Umbilical cord (tissue), 1 donor: ENCODE measurements at regions not wholly inside any gene's neighbourhood (a gene's known extent, or its start where the extent isn't known, plus 50 kb on each side); places are given as distances from the start of the nearest gene placed in this dataset.
A peak's percentile ranks its signal among the peaks of the same experiment; 100 is the strongest.
"Not testable (repeated sequence)": the region's sequence is repeated elsewhere in the genome, so short reads cannot be mapped to it uniquely, and the experiment has no call there.

ENCODE experiments used
- DNase-seq: peaks from one replicate; pipeline ENCODE4 v3.0.0-alpha.2; 2015; ENCODE audit warnings: low spot score

DNA sequence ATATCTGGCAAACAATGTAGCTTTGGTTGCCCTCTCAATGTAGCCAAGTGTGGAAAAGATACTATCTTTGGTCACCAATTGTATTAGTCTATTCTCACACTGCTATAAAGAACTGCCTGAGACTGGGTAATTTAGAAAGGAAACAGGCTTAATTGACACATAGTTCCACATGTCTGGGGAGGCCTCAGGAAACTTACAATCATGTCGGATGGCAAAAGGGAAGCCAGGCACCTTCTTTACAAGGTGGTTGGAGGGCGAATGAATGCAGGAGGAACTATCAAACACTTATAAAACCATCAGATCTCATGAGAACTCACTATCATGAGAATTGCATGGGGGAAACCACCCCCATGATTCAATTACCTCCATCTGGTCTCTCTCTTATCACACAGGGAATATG, 133.1 kb upstream of the TBCA start:
- no peak for DNase-seq

DNA sequence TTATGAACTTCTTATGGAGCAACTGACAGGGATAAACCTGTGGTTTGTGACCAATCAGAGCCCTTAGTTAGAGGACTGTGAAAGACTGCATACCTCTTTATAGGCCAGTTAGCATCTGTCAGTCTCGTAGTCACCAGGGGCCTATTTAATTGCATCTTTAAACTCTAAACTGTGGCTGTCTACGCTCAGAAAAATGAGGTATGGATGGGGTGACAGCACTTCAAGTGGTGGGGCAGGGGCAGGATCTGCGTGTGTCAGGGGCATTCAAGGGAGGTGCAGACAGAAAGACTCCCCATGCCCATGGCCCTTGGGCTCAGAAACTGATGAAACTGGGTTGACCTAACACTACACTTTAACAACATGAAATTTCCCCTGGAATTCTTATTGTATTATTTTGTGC, 132.6 kb upstream of the TBCA start:
- no peak for DNase-seq

DNA sequence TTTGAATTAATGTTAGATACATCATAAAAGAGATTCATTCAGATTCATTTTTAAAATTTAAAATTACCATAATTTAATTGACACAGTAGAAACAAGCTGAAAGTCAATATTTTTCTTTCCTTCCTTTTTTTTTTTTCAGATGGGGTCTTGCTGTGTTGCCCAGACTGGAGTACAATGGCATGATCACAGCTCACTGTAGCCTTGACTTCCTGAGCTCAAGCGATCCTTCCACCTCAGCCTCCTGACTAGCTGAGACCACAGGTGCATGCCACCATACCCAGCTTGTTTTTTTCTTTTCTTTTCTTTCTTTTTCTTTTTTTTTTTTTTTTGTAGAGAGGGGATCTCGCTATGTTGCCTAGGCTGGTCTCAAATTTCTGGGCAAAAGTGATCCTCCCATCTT, 131.6 kb upstream of the TBCA start:
- DNase-seq = no peak

DNA sequence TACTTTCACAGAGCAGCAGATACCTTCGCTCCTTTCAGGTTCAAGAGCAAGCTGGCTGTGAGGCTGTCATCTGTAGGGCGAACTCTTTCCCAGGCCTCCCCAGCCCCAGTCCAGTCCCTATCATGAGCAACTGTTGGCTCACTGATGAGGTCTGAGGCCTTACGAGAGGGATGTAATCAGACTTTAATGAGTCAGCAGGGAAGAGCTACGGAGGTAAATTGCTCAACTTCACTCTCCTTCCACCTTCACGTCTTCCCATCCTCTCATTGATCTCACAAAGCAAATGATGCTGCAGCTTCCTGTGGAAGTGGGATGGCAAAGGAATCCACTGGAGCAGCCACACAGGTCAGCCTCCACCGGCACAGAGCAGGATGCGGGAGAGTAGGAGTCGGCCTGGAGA, 130.7 kb upstream of the TBCA start:
- DNase-seq = no peak

DNA sequence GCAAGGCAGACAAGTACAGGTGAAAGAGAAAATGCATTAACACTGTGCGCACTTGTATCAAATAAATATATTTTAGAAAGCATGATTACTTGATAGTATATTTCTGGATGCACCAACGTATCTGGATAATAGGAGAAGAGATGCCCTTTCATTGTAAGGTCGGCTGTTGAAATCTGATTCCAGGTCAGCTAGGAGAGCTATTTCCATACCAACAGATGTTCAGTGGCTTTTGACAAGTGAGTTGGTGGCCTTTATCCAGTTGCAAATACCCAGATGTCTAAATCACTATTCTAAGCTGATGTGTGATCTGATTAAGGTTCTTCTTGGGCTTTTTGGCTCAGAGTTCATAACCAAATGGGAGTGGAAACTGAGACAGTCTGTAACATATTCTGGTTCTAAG, 128.2 kb upstream of the TBCA start:
- DNase-seq = no peak

DNA sequence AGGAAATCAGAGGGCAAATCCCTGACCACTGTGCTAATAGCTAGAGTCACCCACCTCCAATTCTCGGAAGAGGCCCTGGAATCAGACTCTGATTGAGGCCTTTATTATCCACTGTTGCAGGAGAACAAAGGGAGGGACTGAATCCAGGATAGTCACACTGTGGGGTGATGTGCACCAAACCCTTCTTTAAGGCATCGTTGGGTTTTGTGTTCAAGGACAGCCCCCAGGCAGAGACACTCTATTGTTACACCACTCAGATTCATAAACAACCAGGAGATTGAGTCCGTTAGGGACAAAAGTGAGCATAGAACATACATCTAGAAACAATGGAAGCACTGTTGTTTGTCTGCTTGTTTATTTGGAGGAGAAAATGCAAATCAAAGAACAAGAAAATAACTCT, 124.6 kb upstream of the TBCA start:
- DNase-seq = no peak

DNA sequence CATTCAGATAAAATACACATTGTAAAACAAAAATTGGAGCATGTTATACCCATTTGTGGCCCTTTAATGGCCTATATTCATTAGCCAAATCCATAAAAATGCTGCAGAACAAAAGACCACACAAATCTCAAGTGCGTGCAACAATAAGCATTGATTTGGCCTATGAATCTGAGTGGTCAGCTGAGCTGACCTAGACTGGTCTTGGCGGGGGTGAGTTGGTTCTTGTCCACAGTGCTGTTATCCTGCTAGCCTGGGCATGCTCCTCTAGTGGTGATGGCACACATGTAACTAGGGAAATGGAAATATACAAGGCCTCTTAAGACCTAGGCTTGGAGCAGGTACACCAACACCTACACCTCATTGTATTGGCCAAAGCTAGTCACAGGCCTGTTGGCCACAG, 122.2 kb upstream of the TBCA start:
- DNase-seq = no peak

DNA sequence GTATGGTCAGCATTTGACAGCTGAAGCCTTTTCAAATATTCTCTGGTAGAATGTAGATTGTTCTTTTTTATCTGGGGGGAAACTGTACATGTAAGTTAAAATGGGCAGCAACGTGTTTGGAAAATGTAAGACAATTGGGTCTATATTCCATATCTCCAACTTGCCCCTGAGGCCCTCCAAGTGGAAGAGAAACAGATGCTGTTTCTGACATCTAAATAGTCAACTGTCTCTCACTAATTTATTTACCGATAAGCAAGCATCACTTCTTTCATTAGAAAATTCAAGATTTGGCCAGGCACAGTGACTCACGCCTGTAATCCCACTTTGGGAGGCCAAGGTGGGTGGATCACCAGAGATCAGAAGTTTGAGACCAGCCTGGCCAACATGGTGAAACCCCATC, 120.2 kb upstream of the TBCA start:
- no peak for DNase-seq

DNA sequence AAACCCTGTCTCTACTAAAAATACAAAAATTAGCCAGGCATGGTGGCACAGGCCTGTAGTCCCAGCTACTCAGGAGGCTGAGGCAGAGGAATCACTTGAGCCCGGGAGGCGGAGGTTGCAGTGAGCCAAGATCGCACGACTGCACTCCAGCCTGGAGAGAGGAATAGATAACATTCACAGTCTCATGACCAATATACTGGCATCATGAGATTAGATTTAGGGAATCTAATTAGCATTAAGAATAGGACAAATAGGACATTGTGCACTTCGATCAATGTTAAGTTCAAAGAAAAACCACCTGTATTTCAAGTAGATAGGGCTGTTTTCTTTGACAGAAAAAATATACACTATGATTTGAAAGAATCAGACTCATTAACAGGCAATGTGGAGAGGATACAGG, 118.0 kb upstream of the TBCA start:
- DNase-seq = not testable (repeated sequence)

DNA sequence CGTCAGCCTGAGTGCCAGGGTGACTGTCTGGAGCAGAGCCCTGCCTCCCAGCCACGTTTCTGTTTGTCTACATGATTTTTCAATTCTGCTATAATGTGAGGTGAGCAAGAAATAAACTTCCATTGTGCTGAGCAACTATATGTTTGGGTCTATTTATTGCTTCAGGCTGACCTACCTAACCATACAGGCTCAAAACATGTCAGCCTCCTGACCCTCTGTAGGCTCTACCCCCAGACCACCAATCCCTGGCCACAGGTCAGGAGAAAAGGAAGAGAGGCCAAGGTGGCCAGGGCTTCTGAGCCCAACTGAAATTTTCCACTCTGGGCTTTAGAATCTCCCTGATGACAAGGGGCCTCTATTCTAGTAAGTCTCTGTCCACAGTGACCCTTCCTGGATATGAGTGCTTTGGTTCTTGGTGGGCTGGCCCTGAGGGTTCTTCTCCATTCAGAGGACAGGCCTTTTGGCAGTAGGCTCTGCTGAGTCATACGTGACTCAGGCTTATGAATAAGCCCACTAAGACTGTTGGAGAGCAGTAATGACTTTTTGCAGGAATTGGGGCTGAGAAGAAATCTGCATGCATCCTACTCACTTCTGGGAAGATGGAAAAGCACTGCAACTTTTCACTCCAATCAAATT, 117.2 kb upstream of the TBCA start:
- DNase-seq = peak; percentile 91

DNA sequence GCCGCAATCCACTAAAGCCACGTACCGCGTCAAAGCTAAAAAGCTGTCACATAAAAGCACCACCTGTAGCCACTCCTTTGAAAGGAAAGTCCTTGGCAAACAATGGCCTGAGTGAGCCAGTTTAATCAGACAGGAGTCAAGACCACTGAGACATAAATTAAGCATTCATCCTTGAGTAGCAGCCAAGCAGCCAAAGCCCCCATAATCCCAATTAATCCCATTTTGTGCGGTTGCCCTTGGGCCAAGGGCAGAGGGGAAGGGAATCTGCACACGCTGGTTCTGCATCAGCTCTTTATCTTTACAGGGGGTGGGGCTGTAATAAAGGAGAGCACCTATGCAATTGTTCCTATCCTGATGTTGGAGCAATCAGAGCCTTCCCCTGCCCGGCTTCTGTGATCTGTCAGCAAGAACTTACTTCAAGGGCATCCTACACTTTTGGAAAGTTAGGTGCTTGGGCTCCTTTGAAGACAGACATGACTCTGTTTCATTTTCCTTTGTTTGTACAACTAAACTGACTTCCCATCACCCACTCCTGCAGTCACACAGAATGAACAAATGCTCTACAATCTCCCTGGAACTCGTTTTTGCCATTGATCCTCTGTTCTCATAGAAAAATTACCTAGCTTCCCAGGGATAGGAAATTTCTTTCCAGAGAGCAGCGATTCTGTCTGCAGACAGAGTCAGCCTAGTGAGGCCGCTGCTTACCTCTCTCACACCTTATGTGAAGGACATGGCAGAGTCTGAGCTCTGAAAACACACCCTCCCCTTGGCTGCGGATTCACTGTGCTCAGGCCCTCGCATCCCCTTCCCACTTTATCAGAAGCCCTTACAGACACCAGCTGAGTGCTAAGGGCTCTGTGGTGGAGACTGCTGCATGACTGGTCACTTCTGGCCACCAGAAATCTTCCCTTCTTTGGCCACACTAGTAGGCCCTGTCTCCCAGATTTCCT, 116.2 kb upstream of the TBCA start:
- no peak for DNase-seq

DNA sequence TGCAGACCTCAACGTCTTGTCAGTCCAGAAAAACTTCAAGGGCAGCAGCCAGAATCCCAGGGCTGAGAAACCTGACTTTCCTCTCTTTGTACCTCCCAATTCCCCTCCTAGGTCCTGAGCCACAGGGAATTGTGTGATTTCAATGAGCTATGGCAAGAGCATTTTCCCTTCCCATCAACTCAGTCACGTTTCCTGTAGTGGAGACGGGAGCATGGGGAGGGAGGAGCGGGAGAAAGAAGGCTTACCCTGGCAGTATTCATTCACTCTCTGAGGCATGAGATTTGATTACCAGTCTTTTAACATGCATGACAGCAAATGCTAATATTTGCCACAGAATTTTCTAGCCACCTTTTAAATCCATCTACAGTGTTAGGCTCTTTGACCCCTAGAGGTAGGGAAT, 109.4 kb upstream of the TBCA start:
- no peak for DNase-seq

DNA sequence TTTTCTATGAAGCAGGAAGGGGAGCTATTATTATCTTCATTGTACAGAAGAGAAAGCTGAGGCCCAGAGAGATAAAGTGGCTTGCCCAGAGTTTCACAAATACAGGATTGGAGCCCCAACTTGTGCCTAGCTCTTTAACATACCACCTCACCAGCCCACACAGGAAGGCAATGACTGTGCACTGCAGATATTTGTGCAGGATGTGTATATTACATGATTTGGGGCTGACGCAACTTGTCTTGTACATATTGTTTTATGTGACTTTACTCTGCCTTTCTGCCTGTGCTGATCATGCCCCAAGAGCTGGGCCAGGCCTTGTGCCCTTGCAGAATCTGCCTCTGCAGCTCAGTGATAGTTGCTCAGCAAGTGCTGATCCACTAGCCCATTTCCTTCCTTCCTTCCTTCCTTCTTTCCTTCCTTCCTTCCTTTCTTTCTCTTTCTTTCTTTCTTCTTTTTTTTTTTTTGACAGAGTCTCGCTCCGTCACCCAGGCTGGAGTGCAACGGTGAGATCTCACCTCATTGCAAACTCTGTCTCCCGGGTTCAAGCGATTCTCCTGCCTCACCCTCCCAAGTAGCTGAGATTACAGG, 106.6 kb upstream of the TBCA start:
- DNase-seq = no peak

DNA sequence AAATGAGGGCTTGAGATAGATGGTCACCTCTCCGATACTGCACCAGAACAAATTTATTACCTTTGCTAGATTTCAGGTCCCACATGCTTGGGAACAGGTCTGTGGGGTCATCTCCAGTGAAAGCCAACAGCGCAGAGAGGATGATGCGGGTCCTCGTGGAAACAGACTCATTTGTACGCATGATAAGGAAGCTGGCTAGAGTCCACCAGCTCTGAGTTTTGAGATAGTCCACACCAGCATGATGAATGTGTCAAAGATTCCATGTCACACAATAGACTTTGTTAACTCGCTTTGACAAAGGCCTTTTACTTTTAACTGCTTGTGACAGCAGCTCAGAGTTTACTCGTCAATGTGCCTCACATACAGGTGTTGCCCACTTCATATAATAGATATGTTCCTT, 105.4 kb upstream of the TBCA start:
- DNase-seq = no peak

DNA sequence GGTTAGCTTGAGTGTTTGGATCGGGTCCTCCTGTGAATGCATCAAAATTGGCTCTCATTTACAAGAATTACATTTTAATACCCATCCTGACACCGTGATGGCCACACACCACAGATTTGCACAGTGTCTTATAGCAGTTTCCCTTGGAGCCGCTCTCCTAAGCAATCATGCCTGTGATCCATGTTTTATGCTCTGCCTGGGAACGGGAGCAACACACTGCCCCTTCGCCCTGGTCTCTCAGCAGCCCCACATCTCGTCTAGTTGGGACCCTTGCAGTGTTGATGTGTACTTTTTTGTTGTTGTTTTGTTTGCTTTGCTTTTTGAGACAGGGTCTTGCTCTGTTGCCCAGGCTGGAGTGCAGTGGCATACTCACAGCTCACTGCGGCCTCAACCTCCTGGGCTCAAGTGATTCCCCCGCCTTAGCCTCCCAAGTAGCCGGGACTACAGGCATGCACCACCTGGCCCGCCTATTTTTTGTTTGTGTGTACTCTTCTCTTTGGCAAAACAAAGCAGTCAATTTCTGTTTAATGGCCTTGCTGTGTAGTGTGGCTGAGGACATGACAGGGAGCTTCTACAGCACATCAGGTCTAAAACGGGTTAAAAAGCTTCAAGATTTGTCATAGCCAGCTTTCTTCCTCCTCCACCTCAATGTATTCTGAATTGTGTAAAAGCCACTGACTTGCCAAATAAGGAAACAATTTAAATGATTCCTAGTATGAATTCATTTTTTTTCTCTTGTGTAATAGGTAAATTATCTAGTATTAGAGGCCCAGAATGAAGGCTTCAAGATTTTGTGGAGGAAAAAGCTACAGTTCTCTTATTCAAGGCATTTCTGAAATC, 101.6 kb upstream of the TBCA start:
- no peak for DNase-seq

DNA sequence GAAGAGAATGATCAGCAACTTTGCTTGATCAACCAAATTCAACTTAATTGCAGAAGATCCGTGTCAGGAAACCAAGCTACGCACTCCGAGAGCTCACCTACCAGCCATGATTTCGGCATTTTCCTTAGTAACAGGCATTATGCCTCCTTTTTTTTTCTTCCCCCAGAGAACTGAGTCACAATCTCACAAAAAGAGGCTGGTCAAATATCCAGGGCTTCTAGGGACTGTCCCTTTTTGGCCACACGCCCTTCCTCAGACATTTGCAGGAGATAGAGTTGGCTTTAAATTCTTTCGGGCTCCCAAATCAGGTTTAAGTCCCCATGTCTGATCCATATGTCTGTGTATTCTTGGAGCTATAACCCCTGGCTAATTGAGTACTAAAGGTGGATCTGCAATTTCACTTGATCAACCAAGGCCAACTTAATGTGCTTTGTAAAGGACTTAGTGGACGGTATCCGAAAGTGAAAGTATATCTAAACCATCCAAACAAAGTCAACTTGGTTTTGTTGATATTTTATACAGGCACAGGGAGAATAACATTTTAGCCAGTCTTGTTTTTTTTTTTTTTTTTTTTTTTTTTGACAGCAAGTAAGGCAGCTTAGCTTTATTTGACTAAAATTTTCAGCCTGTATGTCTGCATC, 100.8 kb upstream of the TBCA start:
- no peak for DNase-seq

DNA sequence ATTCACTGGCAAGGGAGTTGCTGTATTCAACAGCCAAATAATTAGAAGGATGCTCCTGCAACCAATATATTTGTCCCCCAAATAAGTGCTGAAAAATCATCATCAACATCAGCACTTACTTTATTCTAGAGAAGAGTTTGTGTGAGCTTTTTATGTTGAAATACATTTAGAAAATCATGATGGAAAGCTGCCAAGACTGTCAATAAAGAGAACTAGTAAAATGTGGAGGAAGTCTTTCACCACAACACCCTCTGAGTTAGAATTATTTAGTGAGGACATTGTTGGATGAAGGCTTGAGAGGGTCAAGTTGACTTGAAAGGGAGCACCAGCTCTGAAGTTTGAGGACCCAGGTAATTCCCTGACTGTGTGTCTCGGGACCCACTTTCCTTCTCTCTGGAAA, 100.2 kb upstream of the TBCA start:
- no peak for DNase-seq

DNA sequence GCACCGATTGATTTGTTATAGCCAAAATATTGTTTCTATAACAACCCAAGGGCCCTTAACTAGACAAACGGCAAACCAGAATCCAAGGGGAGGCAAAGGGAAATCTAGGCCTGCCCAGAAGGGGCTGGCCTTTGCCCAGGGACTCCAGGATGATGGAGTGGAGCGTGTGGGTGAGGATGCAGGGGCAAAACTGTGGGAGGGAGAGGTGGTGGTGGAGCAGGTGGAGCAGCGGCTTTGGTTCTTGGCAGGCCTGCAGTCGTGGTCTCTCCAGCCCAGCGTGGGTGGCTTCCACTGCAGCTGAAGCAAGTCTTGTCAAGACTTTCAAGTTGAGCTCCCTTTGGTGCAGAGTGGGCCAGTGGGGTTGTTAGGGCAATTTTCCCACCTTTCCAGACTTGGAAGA, 98.6 kb upstream of the TBCA start:
- DNase-seq = no peak

DNA sequence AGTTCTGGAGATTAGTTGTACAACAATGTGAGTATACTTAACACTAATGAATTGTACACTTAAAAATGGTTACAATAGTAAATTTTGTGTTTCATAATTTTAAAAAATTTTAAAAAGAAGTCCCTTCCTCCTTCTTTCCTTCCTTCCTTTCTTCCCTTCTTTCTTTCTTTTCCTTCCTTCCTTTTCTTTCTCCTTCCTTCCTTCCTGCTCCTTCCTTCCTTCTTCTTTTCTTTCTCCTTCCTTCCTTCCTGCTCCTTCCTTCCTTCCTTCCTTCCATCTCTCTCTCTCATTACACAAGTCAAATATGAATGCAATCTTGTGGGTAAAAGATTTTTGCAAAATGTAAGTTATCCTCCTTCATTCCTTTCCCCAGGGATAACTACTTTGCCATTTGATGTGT, 97.1 kb upstream of the TBCA start:
- DNase-seq = no peak

DNA sequence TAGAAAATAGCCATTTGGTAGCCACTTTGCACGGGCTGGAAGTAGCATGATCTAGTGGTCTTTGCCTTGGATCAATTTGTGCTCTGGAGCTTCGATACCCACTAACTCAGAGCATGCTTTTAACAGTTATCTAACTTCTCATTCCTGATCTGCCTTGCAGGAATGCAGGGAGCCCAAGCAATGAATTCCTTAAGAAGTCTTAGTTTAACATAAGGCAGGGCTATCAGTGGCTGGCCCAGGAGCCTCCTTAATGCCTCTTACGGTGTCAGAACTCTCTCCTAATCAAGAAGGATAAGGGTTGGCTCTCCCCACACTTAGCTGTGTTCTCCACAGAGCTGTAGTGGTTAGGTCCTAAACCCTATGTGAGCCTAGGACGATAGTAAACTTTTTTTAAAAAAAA, 95.8 kb upstream of the TBCA start:
- peak; percentile 46 for DNase-seq

DNA sequence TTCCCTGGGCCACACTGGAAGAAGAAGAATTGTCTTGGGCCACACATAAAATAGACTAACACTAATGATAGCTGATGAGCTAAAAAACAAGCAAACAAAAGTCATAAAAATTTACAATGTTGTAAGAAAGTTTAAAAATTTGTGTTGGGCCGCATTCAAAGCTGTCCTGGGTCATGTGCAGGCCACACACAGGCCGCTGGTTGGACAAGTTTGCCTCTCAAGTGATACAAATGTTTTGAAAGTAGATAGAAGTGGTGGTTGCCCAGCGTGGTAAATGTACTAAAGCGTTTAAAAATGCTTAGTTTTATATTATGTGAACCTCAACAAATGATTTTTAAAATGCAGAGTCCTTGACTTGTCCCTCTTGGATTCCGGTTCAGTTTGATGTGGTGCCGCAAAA, 94.9 kb upstream of the TBCA start:
- no peak for DNase-seq
